ENCODE measurements at regions not wholly inside any gene's neighbourhood (a gene's known extent, or its start where the extent isn't known, plus 50 kb on each side); places are given as distances from the start of the nearest gene placed in this dataset.
A peak's percentile ranks its signal among the peaks of the same experiment; 100 is the strongest.
"Not testable (repeated sequence)": the region's sequence is repeated elsewhere in the genome, so short reads cannot be mapped to it uniquely, and the experiment has no call there.

DNA sequence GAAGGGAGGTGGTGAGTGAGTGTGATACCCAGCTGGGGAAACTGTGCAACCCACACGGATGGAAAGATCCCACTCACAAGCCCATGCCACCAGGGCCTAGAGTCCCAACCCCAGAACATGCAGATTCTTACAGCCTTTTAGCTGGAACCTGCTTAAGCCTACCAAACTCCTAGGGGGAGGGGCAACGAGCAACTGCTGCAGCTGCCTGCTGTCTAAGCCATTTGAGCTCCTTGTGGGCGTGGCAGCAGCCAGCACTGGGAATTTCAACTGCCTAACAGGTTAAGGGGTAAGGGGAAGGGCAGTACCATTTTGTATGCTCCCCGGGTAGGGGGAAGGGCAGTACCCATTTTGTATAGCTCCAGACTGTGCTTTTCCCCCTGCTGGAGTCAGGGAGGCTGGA, 673.2 kb upstream of the BCHE start:
- no peak for DNase-seq

DNA sequence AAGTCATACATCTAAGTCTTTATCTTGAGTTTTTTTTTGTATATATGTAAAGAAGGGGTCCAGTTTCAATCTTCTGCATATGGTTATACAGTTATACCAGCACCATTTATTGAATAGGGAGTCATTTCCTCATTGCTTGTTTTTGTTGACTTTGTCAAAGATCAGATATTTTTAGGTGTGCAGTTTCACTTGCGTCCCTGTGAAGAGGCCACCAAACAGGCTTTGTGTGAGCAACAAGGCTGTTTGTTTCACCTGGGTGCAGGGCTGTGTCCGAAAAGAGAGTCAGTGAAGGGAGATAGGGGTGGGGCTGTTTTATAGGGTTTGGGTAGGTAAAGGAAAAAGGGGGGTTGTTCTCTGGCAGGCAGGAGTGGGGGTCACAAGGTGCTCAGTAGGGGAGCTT, 663.2 kb upstream of the BCHE start:
- not testable (repeated sequence) for DNase-seq

DNA sequence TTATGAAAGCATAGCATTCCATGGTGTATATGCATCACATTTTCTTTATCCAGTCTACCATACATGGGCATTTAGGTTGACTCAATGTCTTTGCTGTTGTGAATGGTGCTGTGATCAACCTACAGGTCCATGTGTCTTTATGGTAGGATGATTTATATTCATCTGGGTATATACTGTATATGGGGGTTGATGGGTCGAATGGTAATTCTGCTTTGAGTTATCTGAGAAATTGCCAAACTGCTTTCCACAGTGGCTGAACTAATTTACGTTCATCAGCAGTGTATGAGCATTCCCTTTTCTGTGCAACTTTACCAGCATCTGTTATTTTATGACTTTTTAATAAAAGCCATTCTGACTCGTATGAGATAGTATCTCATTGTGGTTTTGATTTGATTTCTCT, 662.4 kb upstream of the BCHE start:
- no peak for DNase-seq

DNA sequence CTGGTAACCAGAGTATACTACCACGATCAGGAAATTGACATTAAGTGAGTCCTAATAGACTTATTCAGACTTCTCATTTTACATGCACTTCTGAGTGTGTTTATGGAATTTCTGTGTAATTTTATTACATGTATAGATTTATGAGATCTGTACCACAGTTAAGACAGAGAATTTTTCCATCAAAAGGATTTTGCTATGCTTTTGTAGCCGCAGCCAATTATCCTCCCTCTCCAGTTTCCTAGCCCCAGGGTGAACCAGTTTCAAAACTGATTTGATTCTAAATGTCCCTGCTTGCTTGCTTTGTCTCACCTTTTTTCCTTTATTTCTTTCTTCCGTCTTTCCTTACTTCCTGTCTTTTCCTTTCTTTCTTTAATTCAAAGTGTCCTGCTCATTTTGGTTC, 661.2 kb upstream of the BCHE start:
- no peak for DNase-seq

DNA sequence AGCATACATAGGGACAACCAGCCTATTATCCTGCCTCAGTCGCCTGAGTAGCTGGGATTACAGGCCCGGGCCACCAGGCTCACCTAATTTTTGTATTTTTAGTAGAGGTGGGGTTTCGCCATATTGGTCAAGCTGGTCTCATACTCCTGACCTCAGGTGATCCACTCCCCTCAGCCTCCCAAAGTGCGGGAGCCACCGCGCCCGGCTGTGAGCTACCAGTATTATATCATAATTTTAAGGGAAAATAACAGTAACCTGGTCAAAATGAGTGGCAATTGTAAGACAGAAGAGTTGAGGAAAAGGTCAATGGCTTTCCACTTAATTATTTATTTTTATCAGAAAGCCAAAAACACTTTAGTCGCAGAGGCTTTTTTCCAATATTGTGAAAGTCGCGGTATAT, 652.6 kb upstream of the BCHE start:
- no peak for DNase-seq

DNA sequence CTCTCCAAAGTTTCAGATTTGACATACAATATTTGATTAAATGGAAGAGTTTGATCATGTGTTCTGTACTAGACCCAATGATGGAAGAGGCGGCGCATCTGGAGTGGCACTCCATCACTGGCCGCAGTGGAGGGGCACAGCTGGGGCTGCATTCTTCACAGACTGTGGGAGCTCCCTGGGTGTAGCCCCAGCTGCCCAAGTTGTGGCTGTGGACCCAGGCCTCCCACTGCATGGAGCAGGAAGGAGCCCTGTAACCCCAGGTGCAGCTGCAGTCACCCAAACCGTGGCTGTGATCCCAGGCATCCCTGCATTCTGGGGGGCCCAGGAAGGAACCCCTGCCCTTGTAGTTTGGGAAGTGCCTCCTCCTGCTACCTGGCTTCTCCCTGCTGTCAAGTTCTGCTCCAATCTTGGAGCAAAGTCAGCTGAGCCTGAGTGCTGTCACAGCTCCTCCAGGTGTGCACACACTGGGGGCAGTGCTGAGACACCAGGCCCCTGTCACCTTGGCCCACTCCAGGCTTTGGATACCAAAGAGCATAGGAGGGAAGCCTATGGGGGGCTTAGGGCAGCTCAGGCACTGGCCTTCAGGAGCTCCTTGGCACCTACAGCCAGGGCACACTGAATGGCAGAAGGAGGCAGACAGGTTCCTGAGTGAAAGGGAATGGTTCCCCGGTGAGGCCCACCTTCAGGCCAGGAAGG, 651.9 kb upstream of the BCHE start:
- DNase-seq, result no peak

DNA sequence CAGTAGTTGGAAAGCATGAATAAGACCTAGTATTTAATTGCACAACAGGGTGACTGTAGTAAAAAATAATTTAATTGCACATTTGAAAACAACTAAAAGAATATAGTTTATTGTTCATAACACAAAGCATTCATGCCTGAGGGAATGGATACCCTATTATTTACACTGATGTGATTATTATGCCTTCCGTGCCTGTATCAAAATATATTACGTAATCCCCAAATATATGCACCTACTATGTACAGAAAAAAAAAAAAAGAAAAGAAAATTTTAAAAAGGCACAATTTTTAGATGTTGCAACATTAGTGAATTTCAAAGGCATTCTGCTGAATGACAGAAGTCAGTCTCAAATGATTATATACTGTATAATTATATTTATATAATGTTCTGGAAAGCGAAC, 647.2 kb upstream of the BCHE start:
- no peak for DNase-seq

DNA sequence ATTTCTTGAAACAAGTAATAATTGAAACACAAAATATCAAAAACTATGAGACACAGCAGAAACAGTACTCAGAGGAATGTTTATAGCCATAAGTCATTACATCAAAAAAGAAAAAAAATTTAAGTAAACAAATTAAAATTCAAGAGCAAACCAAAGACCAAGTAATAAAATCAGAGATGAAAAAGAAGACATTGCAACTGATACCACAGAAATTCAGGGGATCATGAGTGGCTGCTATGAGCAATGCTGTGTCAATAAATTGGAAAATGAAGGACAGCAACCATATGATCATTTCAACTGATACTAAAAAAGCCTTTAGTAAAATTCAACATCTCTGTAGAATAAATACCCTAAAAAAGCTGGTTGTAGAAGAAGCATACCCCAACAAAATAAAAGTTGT, 644.1 kb upstream of the BCHE start:
- DNase-seq, result no peak

DNA sequence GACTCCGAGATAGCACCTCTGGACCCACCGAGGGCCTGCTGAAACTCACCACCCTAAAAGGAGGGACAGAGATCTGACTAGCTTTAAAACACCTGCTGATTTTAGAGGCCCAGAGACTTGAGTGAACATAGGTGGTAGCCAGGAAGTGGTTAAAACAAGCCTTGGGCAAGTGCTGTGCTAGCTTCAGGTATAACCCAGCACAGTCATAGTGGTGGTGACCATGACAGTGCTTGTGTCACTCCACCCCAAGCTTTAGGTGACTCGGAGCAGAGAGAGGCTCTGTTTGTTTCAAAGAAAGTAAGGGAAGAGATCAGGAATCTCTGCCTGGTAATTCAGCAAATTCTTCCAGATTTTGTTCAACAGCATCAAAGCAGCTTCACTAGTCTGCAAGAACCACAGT, 641.1 kb upstream of the BCHE start:
- no peak for DNase-seq

DNA sequence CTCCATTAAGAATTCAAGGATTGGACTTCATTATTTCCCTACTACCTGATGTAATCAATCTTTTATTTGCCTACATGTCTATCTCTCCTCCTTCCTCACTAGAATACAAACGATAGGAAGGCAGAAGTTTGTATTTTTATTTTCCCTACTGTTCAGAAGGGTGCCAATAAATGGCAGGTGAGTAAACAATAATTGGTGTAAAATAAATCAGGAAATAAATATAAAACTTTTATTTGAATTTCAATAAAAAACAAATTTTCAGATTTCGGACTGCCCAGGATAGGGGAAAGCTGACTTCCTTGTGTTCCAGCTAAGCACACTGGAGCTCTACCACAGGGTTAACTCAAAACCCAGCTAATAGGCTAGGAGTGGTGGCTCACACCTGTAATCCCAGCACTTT, 636.3 kb upstream of the BCHE start:
- no peak for DNase-seq

DNA sequence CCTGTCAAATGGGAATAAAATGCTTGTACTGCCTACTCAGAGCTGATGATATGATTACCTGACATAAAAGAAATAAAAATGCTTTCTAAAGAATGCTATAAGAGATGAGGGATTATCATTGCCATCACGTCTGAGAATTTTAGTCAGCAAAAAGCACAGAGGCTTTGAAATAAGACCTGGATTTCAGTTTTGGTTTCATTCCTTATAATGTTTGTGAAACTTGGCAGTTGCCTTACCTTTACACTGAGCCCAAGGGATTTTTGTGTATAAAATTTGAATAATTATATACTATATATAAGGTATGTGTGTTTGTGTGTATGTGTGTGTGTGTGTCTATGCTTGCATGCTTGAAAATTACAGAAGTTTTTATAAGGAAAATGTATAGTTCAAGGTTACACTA, 634.8 kb upstream of the BCHE start:
- no peak for DNase-seq

DNA sequence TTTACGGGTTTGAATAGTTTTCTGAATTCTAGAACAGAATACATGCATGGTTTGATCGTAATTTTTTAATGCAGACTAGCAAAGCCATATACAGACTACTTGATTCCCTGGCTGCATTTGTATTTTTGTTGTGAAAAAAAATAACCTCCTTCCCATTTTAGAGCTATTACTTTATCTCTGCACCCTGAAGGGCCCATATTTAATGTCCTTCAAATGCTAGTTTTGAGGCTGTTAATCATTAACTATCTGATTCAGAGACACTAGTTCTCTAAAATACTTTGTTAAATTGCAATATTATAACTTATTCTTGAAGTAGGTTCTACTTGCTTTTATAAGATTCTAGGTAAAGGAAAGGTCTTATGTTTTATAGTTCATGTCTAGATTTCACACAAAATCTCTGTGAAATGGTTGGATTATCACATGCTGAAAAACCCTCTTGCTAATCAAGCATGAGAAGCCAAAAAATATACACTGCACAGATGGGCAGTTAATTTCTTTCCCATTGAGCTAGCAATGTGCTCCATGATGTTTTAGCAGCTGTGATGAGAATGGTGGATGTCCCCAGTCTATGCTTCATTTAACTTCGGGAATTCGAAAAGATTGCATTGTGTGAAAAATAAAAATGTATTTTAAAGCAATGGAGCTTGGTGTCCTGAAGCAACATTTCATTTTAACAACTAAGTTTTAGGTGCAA, 634.0 kb upstream of the BCHE start:
- no peak for DNase-seq

DNA sequence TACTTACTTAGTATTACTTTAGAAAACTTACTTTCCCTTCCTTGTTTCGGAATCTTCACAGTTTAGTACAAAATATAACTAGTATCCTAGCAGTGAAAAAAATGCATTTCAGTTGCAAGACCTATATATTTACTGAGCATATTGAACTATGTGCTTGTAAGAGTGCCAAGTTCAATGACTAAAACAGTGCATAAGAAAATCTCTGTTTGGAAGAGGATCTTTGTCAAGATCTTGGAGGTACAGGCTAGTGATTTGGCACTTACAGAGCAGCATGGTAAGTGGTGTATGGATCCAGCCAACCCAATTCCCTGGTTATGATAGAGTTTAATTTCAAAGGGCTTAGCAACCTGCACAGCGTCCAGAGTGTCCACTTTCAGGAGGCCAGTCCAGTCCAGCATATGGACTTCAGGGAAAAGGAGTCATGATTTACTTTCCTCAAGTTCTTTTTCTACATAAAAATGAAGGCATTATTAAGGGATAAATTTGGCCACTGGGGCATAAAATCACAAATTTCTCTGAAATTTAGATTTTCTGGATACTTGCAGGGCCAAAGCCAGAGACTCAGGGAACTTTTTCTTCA, 625.8 kb upstream of the BCHE start:
- DNase-seq, result no peak

DNA sequence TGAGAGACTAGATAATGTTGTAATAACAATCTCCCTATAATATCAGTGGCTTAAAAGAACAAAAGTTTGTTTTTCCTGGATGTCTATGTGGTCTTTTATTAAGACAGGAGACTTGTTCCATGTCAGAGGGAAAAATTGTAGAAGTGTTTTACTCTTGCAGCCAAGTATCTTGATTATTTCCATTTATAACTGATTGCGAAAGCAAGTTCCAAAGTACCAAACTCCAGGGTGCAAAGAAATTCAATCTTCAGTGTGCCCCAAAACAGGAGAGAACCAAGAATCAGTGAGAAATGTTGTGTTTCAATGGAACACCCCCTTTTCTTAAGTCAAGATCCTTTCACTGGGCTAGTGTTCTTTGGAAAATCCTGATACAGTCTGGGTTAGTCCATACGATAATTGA, 624.4 kb upstream of the BCHE start:
- DNase-seq, result no peak

DNA sequence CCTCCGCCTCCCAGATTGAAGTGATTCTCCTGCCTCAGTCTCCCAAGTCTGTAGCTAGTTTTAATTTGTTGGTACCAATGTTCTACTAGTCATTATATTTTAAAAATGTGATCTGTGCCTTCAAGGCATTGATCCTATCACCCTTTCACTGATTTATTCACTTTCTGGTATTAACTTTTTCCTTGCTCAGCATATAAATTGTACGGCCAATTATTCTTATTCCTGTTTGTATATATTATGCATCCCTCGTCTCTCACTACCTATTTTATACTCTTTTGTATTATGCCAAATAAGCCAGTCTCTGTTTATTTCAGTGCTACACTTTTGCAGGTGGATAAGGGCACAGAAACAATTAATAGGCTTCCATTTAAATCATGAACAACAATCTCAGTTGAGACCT, 620.2 kb upstream of the BCHE start:
- no peak for DNase-seq

DNA sequence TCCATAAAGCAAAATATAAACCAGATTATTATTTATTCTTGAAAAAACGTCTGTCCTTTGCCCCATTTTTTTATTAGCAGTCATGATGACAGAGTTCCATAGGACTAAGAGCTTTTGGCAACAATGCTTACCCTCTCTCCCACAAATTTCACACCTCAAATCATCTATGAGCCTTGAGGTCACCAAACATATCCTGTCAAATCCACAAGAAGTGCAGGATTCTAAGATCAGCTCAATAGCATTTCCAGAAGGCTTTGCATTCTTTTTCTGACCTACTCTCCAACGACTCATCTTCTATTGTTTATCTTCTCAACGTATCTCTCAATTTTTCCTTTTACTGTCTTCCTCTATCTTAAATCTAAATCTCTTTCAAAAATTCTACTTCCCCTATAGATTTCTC, 619.1 kb upstream of the BCHE start:
- DNase-seq, result no peak

DNA sequence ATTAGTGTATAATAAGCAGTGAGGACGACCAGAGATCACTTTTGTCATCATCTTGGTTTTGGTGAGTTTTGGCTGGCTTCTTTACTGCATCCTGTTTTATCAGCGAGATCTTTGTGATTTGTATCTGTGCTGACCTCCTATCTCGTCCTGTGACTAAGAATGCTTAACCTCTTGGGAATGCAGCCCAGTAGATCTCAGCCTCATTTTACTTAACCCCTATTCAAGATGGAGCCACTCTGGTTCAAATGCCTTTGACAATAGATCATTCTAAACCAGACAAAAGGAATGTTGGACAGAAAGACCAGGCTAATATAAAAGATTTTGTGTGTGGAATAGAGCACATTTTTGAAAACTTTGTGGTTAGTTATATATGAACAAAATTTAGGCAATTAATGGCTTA, 618.5 kb upstream of the BCHE start:
- DNase-seq, result no peak

DNA sequence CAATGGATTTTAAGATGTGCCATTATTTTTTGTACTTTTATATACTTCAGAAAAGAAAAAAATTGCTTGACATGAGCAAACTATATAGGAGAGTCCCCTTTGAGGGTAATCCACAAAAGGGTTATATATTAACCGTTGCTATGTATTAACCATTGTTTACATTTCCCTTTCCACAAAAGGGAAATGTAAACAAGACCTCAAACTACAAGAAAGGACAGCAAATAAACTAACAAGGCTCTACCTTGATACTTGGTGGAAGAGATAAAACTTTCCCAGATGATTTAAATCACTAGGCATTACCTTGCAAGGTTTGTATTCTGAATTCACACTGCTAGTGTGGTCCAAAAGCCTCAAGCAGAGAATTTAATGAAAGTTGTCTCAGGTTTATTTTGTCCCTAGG, 616.3 kb upstream of the BCHE start:
- DNase-seq, result no peak

DNA sequence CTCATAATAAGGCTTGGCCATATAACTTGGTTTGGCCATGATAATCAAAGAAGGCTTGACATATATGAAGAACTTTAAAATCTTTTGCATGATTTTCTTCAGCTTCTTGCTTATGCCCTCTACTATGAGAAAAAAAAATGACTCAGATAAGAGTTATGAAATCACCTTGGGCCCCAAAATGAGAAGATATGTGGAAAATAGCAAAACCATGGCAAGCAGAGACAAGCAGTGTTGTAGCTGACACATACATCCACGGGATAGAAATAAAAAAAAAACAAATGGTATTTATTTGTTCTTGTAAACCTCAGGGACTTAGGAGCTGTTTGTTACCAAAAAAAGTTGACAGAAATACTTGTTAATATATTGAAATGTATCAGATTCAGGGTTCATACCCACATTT, 614.8 kb upstream of the BCHE start:
- no peak for DNase-seq

DNA sequence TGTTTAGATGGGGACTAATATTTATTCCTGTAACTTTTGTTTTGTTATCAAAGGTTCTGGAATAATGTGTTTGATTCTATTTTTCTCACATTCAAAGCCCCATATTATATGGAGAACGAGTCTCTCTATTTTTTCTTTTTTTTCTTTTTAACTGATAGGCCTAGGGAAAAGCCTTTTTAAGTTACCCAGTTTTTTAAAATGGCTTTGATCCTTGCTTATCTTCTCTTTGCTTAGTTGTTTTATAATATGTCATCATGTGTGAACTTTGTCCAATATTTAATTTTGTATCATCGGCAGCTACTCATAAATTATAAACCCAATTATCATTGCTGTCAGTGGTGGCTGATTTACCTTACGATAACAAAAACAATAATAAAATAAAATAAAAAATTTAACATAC, 610.3 kb upstream of the BCHE start:
- no peak for DNase-seq

DNA sequence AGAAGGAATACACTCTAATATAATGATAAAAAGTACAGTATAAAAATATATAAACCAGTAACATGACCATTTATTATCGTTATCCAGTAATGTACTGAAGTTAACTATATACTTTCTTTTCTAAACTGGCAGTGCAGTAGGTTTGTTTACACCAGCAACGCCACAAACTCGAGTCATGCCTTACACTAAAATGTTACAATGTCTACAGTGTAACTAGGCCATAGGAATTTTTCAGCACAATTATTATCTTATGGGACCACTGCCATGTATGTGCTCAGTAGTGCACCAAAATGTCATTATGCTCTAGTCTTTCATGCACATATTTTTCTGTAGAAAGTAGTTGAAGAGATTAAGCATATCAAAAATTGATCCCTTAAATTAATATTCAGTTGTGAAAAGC, 609.8 kb upstream of the BCHE start:
- no peak for DNase-seq

DNA sequence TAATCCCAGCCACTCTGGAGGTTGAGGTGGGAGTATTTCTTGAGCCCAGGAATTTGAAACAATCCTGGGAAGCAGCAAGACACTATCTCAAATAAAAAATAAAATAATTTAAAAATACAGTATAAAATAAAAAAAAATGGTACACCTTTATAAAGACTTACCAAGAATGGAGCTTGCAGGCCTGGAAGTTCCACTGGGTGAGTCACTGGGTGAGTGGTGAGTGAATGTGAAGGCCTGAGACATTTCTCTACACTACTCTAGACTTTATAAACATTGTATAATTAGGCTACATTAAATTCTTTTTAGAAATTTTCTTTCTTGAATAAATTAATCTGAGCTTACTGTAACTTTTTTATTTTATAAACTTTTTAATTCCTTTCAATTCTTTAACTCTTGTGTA, 609.1 kb upstream of the BCHE start:
- DNase-seq, result no peak

DNA sequence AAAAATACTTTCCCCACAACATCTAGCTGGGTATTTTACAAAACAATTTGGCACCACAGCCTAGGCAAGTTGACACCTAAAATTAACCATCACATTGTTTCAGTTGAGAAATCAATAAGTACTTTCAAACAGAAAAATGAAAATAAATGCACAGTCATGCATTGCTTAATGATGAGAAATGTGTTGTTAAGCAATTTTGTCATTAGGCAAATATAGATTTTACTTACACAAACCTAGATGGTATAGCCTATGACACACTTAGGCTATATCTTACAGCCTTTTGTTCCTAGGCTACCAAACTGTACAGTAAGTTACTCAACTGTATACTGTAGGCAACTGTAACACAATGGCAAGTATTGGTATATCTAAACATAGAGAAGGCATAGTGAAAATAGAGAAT, 608.6 kb upstream of the BCHE start:
- no peak for DNase-seq

DNA sequence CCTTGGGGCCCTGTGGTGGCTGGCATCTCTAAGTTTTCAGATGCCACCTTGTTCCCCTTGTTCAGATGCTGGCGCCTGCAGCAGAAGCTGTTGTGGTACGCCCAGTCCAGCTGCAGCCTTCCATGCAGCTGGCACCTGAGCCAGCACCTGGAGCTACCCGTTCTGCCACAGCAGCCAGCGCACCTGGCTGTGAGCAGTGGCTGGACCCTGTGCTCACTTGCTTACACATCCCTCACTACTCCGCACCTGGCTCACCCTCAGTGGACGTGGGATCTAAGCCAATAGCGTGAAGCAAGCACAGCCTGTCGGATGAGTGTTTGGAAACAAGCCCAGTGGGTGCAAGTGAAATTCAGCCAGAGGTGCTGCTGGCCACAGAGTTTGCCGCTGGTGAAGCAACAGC, 607.5 kb upstream of the BCHE start:
- peak; percentile 15 for DNase-seq

DNA sequence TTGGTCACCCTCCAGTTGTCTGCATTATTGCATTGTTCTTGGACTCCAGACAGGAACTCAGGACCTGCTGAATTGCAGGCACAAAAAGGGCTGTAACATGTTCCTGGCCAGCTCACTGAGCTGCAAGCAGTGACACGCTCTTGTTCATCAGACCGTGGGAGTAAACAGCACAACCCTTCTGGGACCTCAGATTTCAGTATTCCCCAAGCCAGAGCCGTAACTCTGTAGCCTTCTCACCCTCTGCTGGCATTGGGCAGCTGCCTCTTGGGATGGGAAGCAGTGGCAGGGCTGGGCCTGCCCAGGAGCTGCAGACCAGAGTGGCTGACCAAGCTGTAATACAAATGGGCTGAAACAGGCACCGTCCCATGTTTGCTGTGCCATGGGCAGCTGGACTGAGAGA, 607.1 kb upstream of the BCHE start:
- no peak for DNase-seq
